ENCODE measurements at regions not wholly inside any gene's neighbourhood (a gene's known extent, or its start where the extent isn't known, plus 50 kb on each side); places are given as distances from the start of the nearest gene placed in this dataset.

GRCh38 chr6:11397622-11398450 is 139.7 kb upstream of the TMEM170B start:
- TF ChIP-seq, protein P1, sequence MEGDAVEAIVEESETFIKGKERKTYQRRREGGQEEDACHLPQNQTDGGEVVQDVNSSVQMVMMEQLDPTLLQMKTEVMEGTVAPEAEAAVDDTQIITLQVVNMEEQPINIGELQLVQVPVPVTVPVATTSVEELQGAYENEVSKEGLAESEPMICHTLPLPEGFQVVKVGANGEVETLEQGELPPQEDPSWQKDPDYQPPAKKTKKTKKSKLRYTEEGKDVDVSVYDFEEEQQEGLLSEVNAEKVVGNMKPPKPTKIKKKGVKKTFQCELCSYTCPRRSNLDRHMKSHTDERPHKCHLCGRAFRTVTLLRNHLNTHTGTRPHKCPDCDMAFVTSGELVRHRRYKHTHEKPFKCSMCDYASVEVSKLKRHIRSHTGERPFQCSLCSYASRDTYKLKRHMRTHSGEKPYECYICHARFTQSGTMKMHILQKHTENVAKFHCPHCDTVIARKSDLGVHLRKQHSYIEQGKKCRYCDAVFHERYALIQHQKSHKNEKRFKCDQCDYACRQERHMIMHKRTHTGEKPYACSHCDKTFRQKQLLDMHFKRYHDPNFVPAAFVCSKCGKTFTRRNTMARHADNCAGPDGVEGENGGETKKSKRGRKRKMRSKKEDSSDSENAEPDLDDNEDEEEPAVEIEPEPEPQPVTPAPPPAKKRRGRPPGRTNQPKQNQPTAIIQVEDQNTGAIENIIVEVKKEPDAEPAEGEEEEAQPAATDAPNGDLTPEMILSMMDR (IDR thresholded peaks at IDR 0.05; ENCODE audit: borderline replicate concordance, extremely low read depth, low read length, poor library complexity, severe bottlenecking): no peak
- no peak for TF ChIP-seq EZH2 (IDR thresholded peaks at IDR 0.05; ENCODE audit: borderline replicate concordance, low read depth, low read length, severe bottlenecking)
